ENCODE measurements at regions not wholly inside any gene's neighbourhood (a gene's known extent, or its start where the extent isn't known, plus 50 kb on each side); places are given as distances from the start of the nearest gene placed in this dataset.

- Histone ChIP-seq H3K9me3 (no peaks in the 10 kb centered on the region), H3K36me3 (no peaks in the 10 kb centered on the region), H3K27ac (no peak overlapping the region), H3K27me3 (replicated peaks; ENCODE audit: insufficient read depth) (no peaks in the 10 kb centered on the region), H3K4me3 (no peak overlapping the region), H3K4me1 (replicated peaks) (no peaks in the 10 kb centered on the region)
- DNase-seq (ENCODE audit: low spot score): no peak
- intact Hi-C loops (cut with DNase I): no loop called here
- 74% methylated on average over 4 of the region's 4 CpGs for WGBS
- TF ChIP-seq, protein P1, sequence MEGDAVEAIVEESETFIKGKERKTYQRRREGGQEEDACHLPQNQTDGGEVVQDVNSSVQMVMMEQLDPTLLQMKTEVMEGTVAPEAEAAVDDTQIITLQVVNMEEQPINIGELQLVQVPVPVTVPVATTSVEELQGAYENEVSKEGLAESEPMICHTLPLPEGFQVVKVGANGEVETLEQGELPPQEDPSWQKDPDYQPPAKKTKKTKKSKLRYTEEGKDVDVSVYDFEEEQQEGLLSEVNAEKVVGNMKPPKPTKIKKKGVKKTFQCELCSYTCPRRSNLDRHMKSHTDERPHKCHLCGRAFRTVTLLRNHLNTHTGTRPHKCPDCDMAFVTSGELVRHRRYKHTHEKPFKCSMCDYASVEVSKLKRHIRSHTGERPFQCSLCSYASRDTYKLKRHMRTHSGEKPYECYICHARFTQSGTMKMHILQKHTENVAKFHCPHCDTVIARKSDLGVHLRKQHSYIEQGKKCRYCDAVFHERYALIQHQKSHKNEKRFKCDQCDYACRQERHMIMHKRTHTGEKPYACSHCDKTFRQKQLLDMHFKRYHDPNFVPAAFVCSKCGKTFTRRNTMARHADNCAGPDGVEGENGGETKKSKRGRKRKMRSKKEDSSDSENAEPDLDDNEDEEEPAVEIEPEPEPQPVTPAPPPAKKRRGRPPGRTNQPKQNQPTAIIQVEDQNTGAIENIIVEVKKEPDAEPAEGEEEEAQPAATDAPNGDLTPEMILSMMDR (IDR thresholded peaks at IDR 0.05): no peak
- TF ChIP-seq POLR2AphosphoS5 (IDR thresholded peaks at IDR 0.05) (no peak), POLR2A (IDR thresholded peaks at IDR 0.05) (no peak)
These were observed 74.7 kb upstream of the CITED2 start for GRCh38 chr6:139448998-139449610.

GRCh38 chr6:139448051-139448649, 73.7 kb upstream of the CITED2 start:
- H3K27me3 ChIP-seq (replicated peaks; ENCODE audit: insufficient read depth): no peaks in the 10 kb centered on the region
- no peak for TF ChIP-seq POLR2AphosphoS5 (IDR thresholded peaks at IDR 0.05)
- no peak for TF ChIP-seq POLR2A (IDR thresholded peaks at IDR 0.05)
- TF ChIP-seq, protein P1 (IDR thresholded peaks at IDR 0.05): no peak
- no peak overlapping the region for H3K4me3 ChIP-seq
- H3K9me3 ChIP-seq: no peaks in the 10 kb centered on the region
- no peaks in the 10 kb centered on the region for H3K36me3 ChIP-seq
- WGBS: 94% methylated on average over 2 of the region's 2 CpGs
- H3K27ac ChIP-seq: no peak overlapping the region
- intact Hi-C loops (cut with DNase I): no loop called here
- no peak for DNase-seq (ENCODE audit: low spot score)
- no peaks in the 10 kb centered on the region for H3K4me1 ChIP-seq (replicated peaks)

- intact Hi-C loops (cut with DNase I): no loop called here
- no peaks in the 10 kb centered on the region for H3K36me3 ChIP-seq
- no peaks in the 10 kb centered on the region for H3K27me3 ChIP-seq (replicated peaks; ENCODE audit: insufficient read depth)
- no peak overlapping the region for H3K4me3 ChIP-seq
- H3K9me3 ChIP-seq: no peaks in the 10 kb centered on the region
- H3K4me1 ChIP-seq (replicated peaks): no peaks in the 10 kb centered on the region
- TF ChIP-seq POLR2A (IDR thresholded peaks at IDR 0.05) (no peak), POLR2AphosphoS5 (IDR thresholded peaks at IDR 0.05) (no peak)
- TF ChIP-seq, protein P1 (IDR thresholded peaks at IDR 0.05): no peak
- H3K27ac ChIP-seq: no peak overlapping the region
- 100% methylated on average over 1 of the region's 1 CpG for WGBS
- no peak for DNase-seq (ENCODE audit: low spot score)
These were observed 73.2 kb upstream of the CITED2 start for GRCh38 chr6:139447656-139447975.

DNA sequence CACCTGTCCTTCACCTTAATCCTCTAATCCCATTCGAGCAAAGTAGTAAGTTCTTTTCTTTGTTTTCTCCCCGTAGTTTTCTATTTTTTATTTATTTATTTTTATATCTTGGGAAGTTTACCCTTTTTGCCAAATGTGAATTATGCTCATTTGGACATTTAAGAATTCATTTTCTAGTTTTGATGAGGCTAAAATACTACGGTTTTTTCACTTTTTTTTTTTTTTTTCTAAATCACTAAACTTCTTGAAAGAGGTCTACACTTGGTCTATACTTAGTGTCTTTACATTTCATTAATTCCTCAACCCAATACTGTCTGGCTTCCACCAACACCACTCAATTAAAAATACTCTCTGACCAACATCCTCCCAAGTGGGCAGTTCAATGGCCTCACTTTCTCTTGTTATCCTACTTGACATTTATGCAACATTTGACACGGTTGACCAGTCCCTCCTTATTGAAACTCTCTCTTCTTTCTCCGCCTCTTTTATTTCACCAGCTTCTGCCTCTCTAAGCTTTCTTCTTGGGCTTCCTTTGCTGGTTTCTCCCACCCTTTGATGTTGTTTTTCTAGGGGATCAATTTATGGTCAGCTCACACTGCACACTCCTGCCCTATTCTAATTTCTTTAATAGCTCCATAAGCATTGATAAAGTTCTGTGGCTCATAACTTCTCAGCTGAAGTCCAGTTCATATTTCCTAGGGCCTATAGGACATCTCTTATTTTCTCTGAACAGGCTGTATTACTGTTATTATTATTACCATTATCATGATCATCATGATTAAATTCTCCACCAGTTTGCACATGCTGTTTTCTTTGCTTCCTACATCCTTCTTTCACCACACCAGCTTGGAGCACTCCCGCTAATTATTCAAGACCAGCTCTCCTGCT, 72.6 kb upstream of the CITED2 start:
- no peak for DNase-seq (ENCODE audit: low spot score)
- H3K4me3 ChIP-seq: no peak overlapping the region
- TF ChIP-seq POLR2A (IDR thresholded peaks at IDR 0.05) (no peak), POLR2AphosphoS5 (IDR thresholded peaks at IDR 0.05) (no peak)
- TF ChIP-seq, protein P1 (IDR thresholded peaks at IDR 0.05): no peak
- no peaks in the 10 kb centered on the region for H3K27me3 ChIP-seq (replicated peaks; ENCODE audit: insufficient read depth)
- intact Hi-C loops (cut with DNase I): no loop called here
- no peak overlapping the region for H3K27ac ChIP-seq
- no peaks in the 10 kb centered on the region for H3K9me3 ChIP-seq
- 89% methylated on average over 6 of the region's 6 CpGs for WGBS
- H3K4me1 ChIP-seq (replicated peaks): no peaks in the 10 kb centered on the region
- H3K36me3 ChIP-seq: no peaks in the 10 kb centered on the region
